Prostate gland (tissue), 2 donors: ENCODE measurements at regions not wholly inside any gene's neighbourhood (a gene's known extent, or its start where the extent isn't known, plus 50 kb on each side); places are given as distances from the start of the nearest gene placed in this dataset.

Source experiments
- DNase-seq: peaks from one replicate; pipeline ENCODE4 v3.0.0-alpha.2; 2019; ENCODE audit warnings: low spot score
- H3K27ac ChIP-seq, 2 donors: fragments of 200-600 bp; sonication (generic); 2 replicates each; pipeline ENCODE4 v1.5.1; 2017 to 2019
- H3K27me3 ChIP-seq: fragments of 200-600 bp; sonication (generic); replicated peaks from 2 replicates; pipeline ENCODE4 v1.5.1; 2019; ENCODE audit not compliant: insufficient read depth
- H3K36me3 ChIP-seq, 2 donors: fragments of 200-600 bp; sonication (generic); 1 replicate in 1 of 2; 2 replicates in 1 of 2; pipeline versions ENCODE4 v1.5.1 to v1.8.1; 2017 to 2019
- H3K4me1 ChIP-seq: fragments of 200-600 bp; sonication (generic); replicated peaks from 2 replicates; pipeline ENCODE4 v1.5.1; 2019
- H3K4me3 ChIP-seq, 2 donors: fragments of 200-600 bp; sonication (generic); 2 replicates each; pipeline ENCODE4 v1.5.1; 2017 to 2019
- H3K9me3 ChIP-seq: fragments of 200-600 bp; sonication (generic); 2 replicates; pipeline ENCODE4 v1.5.1; 2017
- POLR2A ChIP-seq: fragments of 450-650 bp; IDR thresholded peaks from one replicate; pipeline ENCODE4 v1.6.1; 2016; ENCODE audit warnings: antibody characterized with exemption, mild to moderate bottlenecking
- POLR2AphosphoS5 ChIP-seq: sonication (generic); formaldehyde crosslinking; IDR thresholded peaks from one replicate; pipeline ENCODE4 v1.6.1; 2017; ENCODE audit warnings: antibody characterized with exemption
- WGBS: methylation state at CpG from one replicate; pipeline ENCODE4 v1.1.5; 2018; 5-methylcytosine and 5-hydroxymethylcytosine counted together
- intact Hi-C: fragments of 100-400 bp; cut with DNase I; formaldehyde crosslinking; loops from one replicate; pipeline ENCODE4 v1.14.2; 2022
- TF ChIP-seq, protein P1 (sequence below), 4 experiments: fragments of 200-600 bp in 2 of 4; fragments of 450-650 bp in 2 of 4; sonication (generic) in 2 of 4; IDR thresholded peaks; 1 replicate in 3 of 4; 2 replicates in 1 of 4; pipeline ENCODE4 v1.5.1; 2016 to 2019; ENCODE audit warnings: antibody characterized with exemption in 4 of 4, mild to moderate bottlenecking in 2 of 4, moderate library complexity in 2 of 4

DNA sequence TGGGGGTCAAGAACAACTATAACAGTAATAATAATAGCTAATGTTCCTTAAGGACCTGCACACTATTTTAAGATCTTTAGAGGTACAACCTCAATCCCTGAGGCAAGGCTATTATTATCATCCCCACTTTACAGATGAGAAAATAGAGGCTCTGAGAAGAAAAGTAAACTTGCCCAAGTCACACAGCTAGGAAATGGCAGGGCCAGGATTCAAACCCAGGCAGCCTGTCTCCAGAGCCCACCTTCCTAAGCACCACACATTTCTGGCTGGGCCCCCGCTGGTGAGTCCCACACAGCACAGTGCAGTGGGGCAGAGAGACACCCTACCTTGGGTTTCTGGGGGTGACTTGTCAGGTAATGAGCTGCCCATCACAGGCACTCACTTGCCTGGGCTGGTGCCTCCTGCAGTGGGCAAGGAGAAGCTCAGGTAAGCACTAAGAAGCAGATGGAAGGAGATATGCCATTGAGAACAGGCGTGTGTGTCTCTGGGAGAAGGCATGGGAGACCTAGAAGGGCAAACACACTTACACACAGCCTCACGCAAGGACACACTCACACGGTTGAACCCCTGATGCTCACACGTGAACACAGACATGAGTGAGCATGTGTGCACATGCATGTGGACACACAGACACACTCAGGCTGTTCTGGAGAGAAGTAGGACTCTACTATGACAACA is 104.4 kb upstream of the ZMIZ1 start:
- Histone ChIP-seq H3K36me3 (no peaks in the 10 kb centered on the region), H3K9me3 (no peaks in the 10 kb centered on the region), H3K27me3 (no peaks in the 10 kb centered on the region), H3K27ac (no peak overlapping the region), H3K4me1 (peaks cover 6% of the 10 kb centered on the region), H3K4me3 (no peak overlapping the region)
- 71% methylated on average over 5 of the region's 5 CpGs for WGBS
- intact Hi-C loops, result loop anchor here (10.0 kb wide), 1 partner anchor 230 kb away; no protein-coding TSS in a partner anchor
- TF ChIP-seq POLR2AphosphoS5 (no peak), POLR2A (no peak)
- TF ChIP-seq, protein P1, sequence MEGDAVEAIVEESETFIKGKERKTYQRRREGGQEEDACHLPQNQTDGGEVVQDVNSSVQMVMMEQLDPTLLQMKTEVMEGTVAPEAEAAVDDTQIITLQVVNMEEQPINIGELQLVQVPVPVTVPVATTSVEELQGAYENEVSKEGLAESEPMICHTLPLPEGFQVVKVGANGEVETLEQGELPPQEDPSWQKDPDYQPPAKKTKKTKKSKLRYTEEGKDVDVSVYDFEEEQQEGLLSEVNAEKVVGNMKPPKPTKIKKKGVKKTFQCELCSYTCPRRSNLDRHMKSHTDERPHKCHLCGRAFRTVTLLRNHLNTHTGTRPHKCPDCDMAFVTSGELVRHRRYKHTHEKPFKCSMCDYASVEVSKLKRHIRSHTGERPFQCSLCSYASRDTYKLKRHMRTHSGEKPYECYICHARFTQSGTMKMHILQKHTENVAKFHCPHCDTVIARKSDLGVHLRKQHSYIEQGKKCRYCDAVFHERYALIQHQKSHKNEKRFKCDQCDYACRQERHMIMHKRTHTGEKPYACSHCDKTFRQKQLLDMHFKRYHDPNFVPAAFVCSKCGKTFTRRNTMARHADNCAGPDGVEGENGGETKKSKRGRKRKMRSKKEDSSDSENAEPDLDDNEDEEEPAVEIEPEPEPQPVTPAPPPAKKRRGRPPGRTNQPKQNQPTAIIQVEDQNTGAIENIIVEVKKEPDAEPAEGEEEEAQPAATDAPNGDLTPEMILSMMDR (IDR thresholded peaks at IDR 0.05), result no peak
- no peak for DNase-seq

DNA sequence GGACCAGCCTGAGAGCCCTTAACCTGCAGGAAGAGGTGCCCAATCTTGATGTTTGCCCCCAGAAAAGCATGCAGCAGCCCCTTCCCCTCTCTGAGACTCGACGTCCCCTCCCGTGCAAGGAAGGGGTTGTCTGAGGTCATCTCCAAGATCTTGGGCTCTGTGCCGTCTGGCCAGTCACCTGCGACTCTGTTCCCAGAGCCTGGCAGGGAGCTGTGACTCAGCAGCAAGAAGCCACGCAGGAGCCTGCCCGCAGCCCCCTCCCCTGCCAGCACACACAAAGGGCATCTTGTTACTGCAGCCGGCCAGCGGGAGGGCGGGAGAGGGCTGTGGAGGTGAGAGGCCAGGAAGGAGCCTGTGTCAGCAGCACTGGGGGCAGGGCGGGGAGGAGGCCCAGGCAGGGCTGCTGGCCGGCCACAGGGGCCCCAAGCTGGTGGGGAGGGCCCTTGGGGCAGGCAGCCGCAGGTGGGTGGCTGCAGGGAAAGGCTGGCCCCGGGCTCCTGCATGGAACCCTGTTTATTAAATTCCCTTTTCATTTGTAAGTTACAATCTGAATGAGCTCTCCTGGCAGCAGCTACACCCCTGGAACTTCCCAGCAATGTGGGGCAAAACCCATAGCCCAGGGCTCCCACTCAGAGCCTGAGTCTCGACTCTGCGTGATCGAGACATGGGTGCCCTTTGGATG is 103.7 kb upstream of the ZMIZ1 start:
- no peaks in the 10 kb centered on the region for H3K27me3 ChIP-seq
- no peaks in the 10 kb centered on the region for H3K36me3 ChIP-seq
- no peak overlapping the region for H3K4me3 ChIP-seq
- intact Hi-C loops, result loop anchor here (10.0 kb wide), 1 partner anchor 230 kb away; no protein-coding TSS in a partner anchor
- peaks cover 6% of the 10 kb centered on the region for H3K4me1 ChIP-seq
- no peaks in the 10 kb centered on the region for H3K9me3 ChIP-seq
- DNase-seq, result peak; percentile 50
- TF ChIP-seq, protein P1 (IDR thresholded peaks at IDR 0.05), result no peak
- TF ChIP-seq POLR2AphosphoS5, result no peak
- no peak for TF ChIP-seq POLR2A
- WGBS, result 46% methylated on average over 15 of the region's 17 CpGs
- H3K27ac ChIP-seq, result no peak overlapping the region

DNA sequence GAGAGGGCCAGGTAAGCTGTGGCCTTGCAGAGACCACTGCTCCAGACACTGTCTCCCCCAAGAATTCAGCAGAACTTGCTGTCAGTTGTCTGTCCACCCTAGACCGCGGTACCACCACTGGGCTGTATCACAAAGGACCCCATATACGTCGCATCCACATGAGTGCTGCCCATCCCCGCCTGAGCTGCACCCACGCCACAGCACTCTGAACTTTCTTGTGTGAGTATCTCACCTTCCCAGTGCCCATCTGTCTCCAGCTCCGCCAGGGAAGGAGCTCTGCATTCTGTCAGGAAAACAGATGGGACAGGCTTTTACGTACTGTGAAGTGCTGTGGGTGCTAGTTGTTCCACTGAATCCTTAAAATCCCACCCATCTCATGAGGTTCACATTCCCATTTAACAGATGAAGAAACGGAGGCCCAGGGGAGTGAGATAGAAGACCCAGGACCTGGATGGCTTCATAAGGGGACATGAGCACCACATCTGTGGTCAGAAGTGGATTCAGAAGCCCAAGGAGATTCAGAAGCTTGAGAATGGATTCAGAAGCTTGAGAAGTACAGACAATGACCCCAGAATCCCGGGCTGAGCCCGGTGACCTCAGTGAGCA is 102.5 kb upstream of the ZMIZ1 start:
- 96% methylated on average over 11 of the region's 11 CpGs for WGBS
- H3K27ac ChIP-seq, result no peak overlapping the region
- no peak overlapping the region for H3K4me3 ChIP-seq
- H3K27me3 ChIP-seq, result no peaks in the 10 kb centered on the region
- intact Hi-C loops, result loop anchor here (10.0 kb wide), 1 partner anchor 229 kb away; no protein-coding TSS in a partner anchor
- peaks cover 6% of the 10 kb centered on the region for H3K4me1 ChIP-seq
- H3K36me3 ChIP-seq, result no peaks in the 10 kb centered on the region
- TF ChIP-seq, protein P1 (IDR thresholded peaks at IDR 0.05), result no peak
- TF ChIP-seq POLR2AphosphoS5 (no peak), POLR2A (no peak)
- DNase-seq, result no peak
- no peaks in the 10 kb centered on the region for H3K9me3 ChIP-seq

DNA sequence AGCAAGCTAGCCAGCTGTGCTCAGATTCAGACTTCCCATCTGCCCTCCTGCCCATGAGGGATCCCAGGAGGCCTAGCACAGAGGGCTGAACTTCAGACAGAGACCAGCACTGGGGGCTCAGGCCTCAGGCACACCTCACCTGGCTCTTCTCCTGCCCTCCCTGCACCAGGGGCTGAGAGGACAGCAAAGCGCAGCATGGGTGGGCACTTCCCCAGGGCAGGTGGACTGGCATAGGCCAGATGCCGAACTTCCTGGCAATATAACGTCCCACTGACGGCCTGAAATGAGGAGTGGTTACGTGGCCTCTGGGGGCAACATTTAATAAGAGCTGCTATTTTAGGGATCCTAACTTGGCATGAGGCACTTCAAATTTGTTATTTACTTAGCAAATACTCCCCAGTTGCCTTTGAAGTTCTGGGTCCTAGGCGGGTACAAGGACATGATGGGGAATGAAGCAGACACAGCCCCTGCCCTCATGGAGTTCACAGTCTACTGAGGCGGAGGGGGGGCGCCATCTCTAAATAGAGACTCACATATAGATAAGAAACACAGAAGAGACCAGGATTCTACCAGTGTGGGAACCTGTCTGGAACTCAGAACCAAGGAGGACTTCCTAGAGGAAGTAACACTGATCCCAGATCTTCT is 101.8 kb upstream of the ZMIZ1 start:
- Histone ChIP-seq H3K4me3 (no peak overlapping the region), H3K9me3 (no peaks in the 10 kb centered on the region), H3K27me3 (no peaks in the 10 kb centered on the region), H3K4me1 (peaks cover 6% of the 10 kb centered on the region), H3K27ac (no peak overlapping the region), H3K36me3 (no peaks in the 10 kb centered on the region)
- 91% methylated on average over 8 of the region's 8 CpGs for WGBS
- TF ChIP-seq, protein P1 (IDR thresholded peaks at IDR 0.05), result no peak
- no peak for TF ChIP-seq POLR2A
- no peak for TF ChIP-seq POLR2AphosphoS5
- DNase-seq, result no peak
- intact Hi-C loops, result loop anchor here (10.0 kb wide), 1 partner anchor 228 kb away; no protein-coding TSS in a partner anchor
